ENCODE measurements at regions not wholly inside any gene's neighbourhood (a gene's known extent, or its start where the extent isn't known, plus 50 kb on each side); places are given as distances from the start of the nearest gene placed in this dataset.

- Histone ChIP-seq H3K9me3 (replicated peaks) (peaks cover 5% of the 10 kb centered on the region), H3K4me1 (no peaks in the 10 kb centered on the region), H3K4me3 (no peak overlapping the region), H3K36me3 (no peaks in the 10 kb centered on the region), H3K27me3 (ENCODE audit: low read depth) (peaks cover 37% of the 10 kb centered on the region), H3K27ac (replicated peaks) (no peak overlapping the region)
- DNase-seq = no peak
- TF ChIP-seq, protein P1, sequence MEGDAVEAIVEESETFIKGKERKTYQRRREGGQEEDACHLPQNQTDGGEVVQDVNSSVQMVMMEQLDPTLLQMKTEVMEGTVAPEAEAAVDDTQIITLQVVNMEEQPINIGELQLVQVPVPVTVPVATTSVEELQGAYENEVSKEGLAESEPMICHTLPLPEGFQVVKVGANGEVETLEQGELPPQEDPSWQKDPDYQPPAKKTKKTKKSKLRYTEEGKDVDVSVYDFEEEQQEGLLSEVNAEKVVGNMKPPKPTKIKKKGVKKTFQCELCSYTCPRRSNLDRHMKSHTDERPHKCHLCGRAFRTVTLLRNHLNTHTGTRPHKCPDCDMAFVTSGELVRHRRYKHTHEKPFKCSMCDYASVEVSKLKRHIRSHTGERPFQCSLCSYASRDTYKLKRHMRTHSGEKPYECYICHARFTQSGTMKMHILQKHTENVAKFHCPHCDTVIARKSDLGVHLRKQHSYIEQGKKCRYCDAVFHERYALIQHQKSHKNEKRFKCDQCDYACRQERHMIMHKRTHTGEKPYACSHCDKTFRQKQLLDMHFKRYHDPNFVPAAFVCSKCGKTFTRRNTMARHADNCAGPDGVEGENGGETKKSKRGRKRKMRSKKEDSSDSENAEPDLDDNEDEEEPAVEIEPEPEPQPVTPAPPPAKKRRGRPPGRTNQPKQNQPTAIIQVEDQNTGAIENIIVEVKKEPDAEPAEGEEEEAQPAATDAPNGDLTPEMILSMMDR (IDR thresholded peaks at IDR 0.05; ENCODE audit: borderline replicate concordance) = no peak
- intact Hi-C loops (cut with micrococcal nuclease) = no loop called here
Measured at GRCh38 chr2:64930258-64930671, 58.9 kb upstream of the SLC1A4 start.

- TF ChIP-seq, protein P1 (IDR thresholded peaks at IDR 0.05; ENCODE audit: borderline replicate concordance) = no peak
- no peak overlapping the region for H3K27ac ChIP-seq (replicated peaks)
Measured at GRCh38 chr2:64931246-64932115, 57.7 kb upstream of the SLC1A4 start.

DNA sequence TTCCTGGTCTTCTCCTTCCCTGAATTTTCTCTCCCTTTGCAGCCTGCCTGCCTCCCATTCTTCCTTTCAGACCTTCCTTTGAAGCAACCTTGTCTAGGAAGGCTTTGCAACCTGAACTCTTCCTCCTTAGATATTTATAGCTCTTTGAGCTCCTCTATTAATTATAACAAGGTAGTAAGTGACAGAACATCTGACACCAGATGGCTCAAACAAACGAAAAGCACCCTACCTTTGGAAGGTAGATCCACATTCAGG, 57.2 kb upstream of the SLC1A4 start:
- Histone ChIP-seq H3K27me3 (ENCODE audit: low read depth) (peaks cover 41% of the 10 kb centered on the region), H3K36me3 (no peaks in the 10 kb centered on the region), H3K9me3 (replicated peaks) (no peaks in the 10 kb centered on the region), H3K27ac (replicated peaks) (no peak overlapping the region), H3K4me1 (no peaks in the 10 kb centered on the region), H3K4me3 (no peak overlapping the region)
- intact Hi-C loops (cut with micrococcal nuclease) = no loop called here
- TF ChIP-seq, protein P1 (IDR thresholded peaks at IDR 0.05; ENCODE audit: borderline replicate concordance) = no peak
- DNase-seq = no peak

More at GRCh38 chr2:64931246-64932115, 57.7 kb upstream of the SLC1A4 start:
- H3K27me3 ChIP-seq (ENCODE audit: low read depth) = peaks cover 37% of the 10 kb centered on the region
- H3K36me3 ChIP-seq = no peaks in the 10 kb centered on the region
- H3K9me3 ChIP-seq (replicated peaks) = no peaks in the 10 kb centered on the region
- intact Hi-C loops (cut with micrococcal nuclease) = no loop called here
- no peaks in the 10 kb centered on the region for H3K4me1 ChIP-seq
- no peak for DNase-seq
- H3K4me3 ChIP-seq = no peak overlapping the region

- intact Hi-C loops (cut with micrococcal nuclease) = no loop called here
- no peaks in the 10 kb centered on the region for H3K36me3 ChIP-seq
- H3K27me3 ChIP-seq (ENCODE audit: low read depth) = peaks cover 41% of the 10 kb centered on the region
- no peaks in the 10 kb centered on the region for H3K9me3 ChIP-seq (replicated peaks)
- TF ChIP-seq, protein P1 (IDR thresholded peaks at IDR 0.05; ENCODE audit: borderline replicate concordance) = no peak
- H3K4me1 ChIP-seq = no peaks in the 10 kb centered on the region
- no peak for DNase-seq
- no peak overlapping the region for H3K4me3 ChIP-seq
- H3K27ac ChIP-seq (replicated peaks) = no peak overlapping the region
Measured at GRCh38 chr2:64932371-64933216, 56.6 kb upstream of the SLC1A4 start.

GRCh38 chr2:64934530-64934929, 54.7 kb upstream of the SLC1A4 start:
- peaks cover 34% of the 10 kb centered on the region for H3K27me3 ChIP-seq (ENCODE audit: low read depth)
- no peaks in the 10 kb centered on the region for H3K9me3 ChIP-seq (replicated peaks)
- H3K4me3 ChIP-seq = no peak overlapping the region
- TF ChIP-seq, protein P1 (IDR thresholded peaks at IDR 0.05; ENCODE audit: borderline replicate concordance) = no peak
- H3K27ac ChIP-seq (replicated peaks) = no peak overlapping the region
- intact Hi-C loops (cut with micrococcal nuclease) = no loop called here
- no peaks in the 10 kb centered on the region for H3K4me1 ChIP-seq
- DNase-seq = no peak
- H3K36me3 ChIP-seq = no peaks in the 10 kb centered on the region
